Naive B cell (primary cell): ENCODE measurements at regions not wholly inside any gene's neighbourhood (a gene's known extent, or its start where the extent isn't known, plus 50 kb on each side); places are given as distances from the start of the nearest gene placed in this dataset.

ENCODE experiments used
- ATAC-seq, 2 donors: fragments of 150-1000 bp; cut with Tn5 transposase; 2 replicates each; pipeline ENCODE4 v1.10.0; 2021; ENCODE audit warnings: low read depth in 2 of 2, mild to moderate bottlenecking in 2 of 2, moderate library complexity in 2 of 2
- DNase-seq: peaks from one replicate; pipeline ENCODE4 v3.0.0; 2022
- H3K27ac Mint-ChIP-seq, 6 donors: one replicate each; pipeline ENCODE4 v1.8.0; 2020 to 2022; ENCODE audit warnings: mild to moderate bottlenecking in 6 of 6, mixed read lengths in 6 of 6, moderate library complexity in 5 of 6, inconsistent platforms in 2 of 6
- H3K27me3 Mint-ChIP-seq, 3 donors: one replicate each; pipeline ENCODE4 v1.8.0; 2021 to 2022; ENCODE audit warnings: mixed read lengths in 3 of 3, mild to moderate bottlenecking in 1 of 3
- H3K36me3 Mint-ChIP-seq, 2 donors: one replicate each; pipeline ENCODE4 v1.8.0; 2020 to 2022; ENCODE audit warnings: mixed read lengths in 2 of 2, inconsistent platforms in 1 of 2, mild to moderate bottlenecking in 1 of 2
- H3K4me1 Mint-ChIP-seq, 3 donors: one replicate each; pipeline ENCODE4 v1.8.0; 2020 to 2022; ENCODE audit warnings: mixed read lengths in 3 of 3, inconsistent platforms in 1 of 3, mild to moderate bottlenecking in 1 of 3, moderate library complexity in 1 of 3
- H3K4me3 Mint-ChIP-seq, 8 donors: one replicate each; pipeline ENCODE4 v1.8.0; 2020 to 2022; ENCODE audit warnings: mild to moderate bottlenecking in 8 of 8, mixed read lengths in 8 of 8, moderate library complexity in 8 of 8, inconsistent platforms in 2 of 8
- H3K9me3 Mint-ChIP-seq, 7 donors: one replicate each; pipeline ENCODE4 v1.8.0; 2020 to 2022; ENCODE audit warnings: mixed read lengths in 7 of 7, mild to moderate bottlenecking in 5 of 7, inconsistent platforms in 2 of 7, moderate library complexity in 1 of 7

DNA sequence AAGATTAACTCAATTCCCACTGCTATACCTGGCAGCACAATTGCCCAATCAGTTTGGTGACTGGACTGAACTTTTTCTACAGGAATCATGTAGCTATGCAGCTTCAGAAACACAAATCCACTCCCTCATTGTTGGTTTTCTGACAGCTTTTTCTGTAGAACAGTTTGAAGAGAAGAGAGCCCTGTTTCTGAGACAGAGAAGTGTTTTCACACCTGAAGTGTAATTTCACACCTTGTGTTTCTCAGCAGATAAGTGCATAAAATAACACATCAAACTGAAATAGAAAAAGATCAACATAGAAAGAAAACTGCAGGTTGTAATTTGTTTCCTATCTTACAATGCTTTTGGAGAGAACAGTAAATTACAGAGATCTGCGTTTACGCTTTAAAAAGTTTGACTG is 335.6 kb downstream of the SNAPC1 start:
- DNase-seq, result no peak
- H3K4me1 Mint-ChIP-seq, result peaks cover 11 to 20% (median 18%) of the 10 kb centered on the region in 3 donors
- H3K9me3 Mint-ChIP-seq, result peaks cover 0 to 8% (median 3%) of the 10 kb centered on the region in 7 donors
- H3K27ac Mint-ChIP-seq, result no peak overlapping the region
- no peak overlapping the region for H3K4me3 Mint-ChIP-seq
- H3K36me3 Mint-ChIP-seq, result no peaks in the 10 kb centered on the region
- ATAC-seq, result no peak
- peaks cover 0 to 7% (median 0%) of the 10 kb centered on the region in 3 donors for H3K27me3 Mint-ChIP-seq

GRCh38 chr14:62098357-62098756 is 336.1 kb downstream of the SNAPC1 start:
- ATAC-seq (no peak), DNase-seq (no peak)
- Mint-ChIP-seq H3K27ac (no peak overlapping the region), H3K9me3 (peaks cover 0 to 8% (median 3%) of the 10 kb centered on the region in 7 donors), H3K4me1 (peaks cover 11 to 20% (median 18%) of the 10 kb centered on the region in 3 donors), H3K27me3 (peaks cover 0 to 7% (median 3%) of the 10 kb centered on the region in 3 donors), H3K4me3 (no peak overlapping the region), H3K36me3 (no peaks in the 10 kb centered on the region)

GRCh38 chr14:62099091-62099490 is 336.9 kb downstream of the SNAPC1 start:
- Mint-ChIP-seq H3K36me3 (no peaks in the 10 kb centered on the region), H3K4me1 (peaks cover 11 to 20% (median 18%) of the 10 kb centered on the region in 3 donors), H3K27me3 (peaks cover 0 to 8% (median 7%) of the 10 kb centered on the region in 3 donors), H3K9me3 (peaks cover 0 to 8% (median 3%) of the 10 kb centered on the region in 7 donors), H3K4me3 (no peak overlapping the region), H3K27ac (no peak overlapping the region)
- DNase-seq, result no peak
- no peak for ATAC-seq

DNA sequence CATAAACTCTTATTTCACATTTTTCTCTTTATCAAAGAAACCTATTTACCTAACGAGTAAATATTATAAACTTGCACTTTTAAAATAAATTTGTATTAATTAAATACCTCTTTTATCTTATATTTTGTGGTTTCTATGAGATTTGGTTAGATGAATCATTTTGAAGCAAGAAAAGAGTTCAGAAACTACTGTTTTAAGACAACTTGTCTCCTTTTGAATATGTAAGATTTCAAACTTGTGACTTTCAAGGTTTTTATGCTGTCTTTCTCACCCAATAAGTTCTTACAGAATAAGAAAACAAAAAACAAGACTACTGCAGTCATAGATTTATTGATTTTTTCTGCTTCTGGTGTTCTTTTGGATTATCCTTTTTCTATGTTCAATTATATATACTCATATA is 339.0 kb downstream of the SNAPC1 start:
- no peak for DNase-seq
- no peak overlapping the region for H3K27ac Mint-ChIP-seq
- H3K4me3 Mint-ChIP-seq, result no peak overlapping the region
- H3K9me3 Mint-ChIP-seq, result peaks cover 0 to 8% (median 0%) of the 10 kb centered on the region in 7 donors
- peaks cover 15 to 25% (median 21%) of the 10 kb centered on the region in 3 donors for H3K4me1 Mint-ChIP-seq
- peaks cover 0 to 14% (median 12%) of the 10 kb centered on the region in 3 donors for H3K27me3 Mint-ChIP-seq
- H3K36me3 Mint-ChIP-seq, result no peaks in the 10 kb centered on the region
- no peak for ATAC-seq

DNA sequence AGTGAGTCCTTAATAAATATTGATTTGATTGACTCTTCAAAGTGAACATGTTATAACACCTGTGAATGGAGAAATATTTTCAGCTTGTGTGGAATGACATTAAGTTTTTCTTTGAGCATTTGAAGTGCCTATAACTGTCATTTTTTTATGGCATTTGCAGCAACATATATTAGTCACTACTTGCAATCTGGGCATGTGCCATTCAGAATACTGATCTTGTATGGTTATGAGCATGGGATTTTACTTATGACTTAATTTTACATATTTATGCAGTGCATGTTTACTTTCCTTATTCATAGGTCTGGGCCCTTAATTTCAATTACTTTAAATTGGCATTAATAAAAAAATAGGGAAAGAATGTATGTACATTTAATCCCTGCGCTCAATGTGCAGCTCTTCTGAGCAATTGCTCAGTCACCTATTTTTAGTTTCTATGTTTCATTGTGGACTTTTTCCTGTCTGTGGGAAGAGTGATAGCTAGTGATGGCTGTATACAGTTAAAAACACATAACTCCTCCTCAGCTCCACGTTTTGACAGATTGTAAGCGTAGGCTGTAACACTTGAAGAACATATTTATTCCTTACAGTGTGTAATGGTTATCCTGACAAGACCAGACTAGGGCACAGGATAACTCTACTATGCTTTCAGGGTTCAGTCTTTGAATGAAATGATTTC is 339.6 kb downstream of the SNAPC1 start:
- Mint-ChIP-seq H3K36me3 (no peaks in the 10 kb centered on the region), H3K4me3 (no peak overlapping the region), H3K9me3 (peaks cover 0 to 8% (median 0%) of the 10 kb centered on the region in 7 donors), H3K27me3 (peaks cover 0 to 14% (median 12%) of the 10 kb centered on the region in 3 donors), H3K4me1 (peaks cover 15 to 25% (median 21%) of the 10 kb centered on the region in 3 donors), H3K27ac (no peak overlapping the region)
- ATAC-seq (no peak), DNase-seq (no peak)

DNA sequence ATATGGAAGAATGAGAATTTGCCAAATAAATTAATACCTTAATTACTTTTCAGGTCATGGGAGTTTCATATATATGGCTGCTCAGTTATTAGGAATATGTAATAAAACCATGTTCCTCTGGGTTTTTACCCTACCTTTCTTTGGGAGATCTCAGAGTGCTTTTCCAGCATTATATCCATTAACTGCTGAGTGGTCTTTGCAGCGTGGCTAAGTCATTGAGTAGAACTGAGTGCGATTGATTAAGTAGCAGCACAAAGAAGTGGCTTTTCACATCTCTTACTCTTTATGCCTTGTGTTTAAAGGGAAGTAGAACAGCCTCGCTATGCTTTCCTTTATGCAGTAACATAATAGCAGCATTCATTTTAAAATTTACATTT is 340.1 kb downstream of the SNAPC1 start:
- no peak overlapping the region for H3K4me3 Mint-ChIP-seq
- peaks cover 0 to 14% (median 12%) of the 10 kb centered on the region in 3 donors for H3K27me3 Mint-ChIP-seq
- H3K27ac Mint-ChIP-seq, result no peak overlapping the region
- peaks cover 15 to 21% (median 16%) of the 10 kb centered on the region in 3 donors for H3K4me1 Mint-ChIP-seq
- H3K9me3 Mint-ChIP-seq, result peaks cover 0 to 8% (median 0%) of the 10 kb centered on the region in 7 donors
- ATAC-seq (no peak), DNase-seq (no peak)
- H3K36me3 Mint-ChIP-seq, result no peaks in the 10 kb centered on the region

DNA sequence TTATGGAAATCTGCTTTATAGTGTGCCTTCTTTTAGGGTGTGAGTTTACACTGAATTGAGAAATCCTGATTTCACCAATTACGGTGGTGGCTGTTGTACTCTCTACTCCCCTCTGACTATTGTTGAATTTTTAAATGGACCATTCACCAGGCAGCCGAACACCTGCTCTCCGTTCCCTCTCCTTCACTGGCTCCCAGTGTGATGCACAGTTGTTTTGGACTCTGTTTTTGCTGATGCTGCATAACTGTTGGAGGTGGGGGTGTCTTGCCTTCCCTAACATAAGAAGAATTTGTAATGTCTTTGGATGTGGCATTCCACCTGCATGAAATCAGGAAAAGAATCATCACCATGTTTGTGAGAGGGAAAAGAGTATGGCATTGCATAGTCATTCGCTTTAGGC is 341.2 kb downstream of the SNAPC1 start:
- ATAC-seq (no peak), DNase-seq (no peak)
- Mint-ChIP-seq H3K36me3 (no peaks in the 10 kb centered on the region), H3K27me3 (peaks cover 0 to 14% (median 12%) of the 10 kb centered on the region in 3 donors), H3K4me3 (no peak overlapping the region), H3K4me1 (peaks cover 11 to 13% (median 11%) of the 10 kb centered on the region in 3 donors), H3K9me3 (peaks cover 0 to 8% (median 0%) of the 10 kb centered on the region in 7 donors), H3K27ac (no peak overlapping the region)

DNA sequence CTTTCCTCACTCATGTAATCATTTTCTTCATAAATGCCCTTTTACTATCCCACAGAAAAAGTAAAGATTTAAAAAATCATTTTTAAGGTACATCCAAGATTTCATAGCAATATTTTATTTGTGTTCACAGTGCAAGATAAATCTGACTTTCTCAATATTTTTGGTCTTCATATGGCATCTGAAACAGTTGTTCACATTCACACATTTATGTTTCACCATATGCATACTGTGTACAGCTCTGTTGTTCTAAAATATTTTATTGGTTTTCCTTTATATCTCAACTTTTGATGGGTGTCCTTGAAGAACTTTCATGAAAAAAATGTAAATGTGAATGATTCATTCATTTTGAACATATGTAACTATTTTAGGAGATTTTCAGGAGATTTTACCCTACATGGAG is 348.7 kb downstream of the SNAPC1 start:
- DNase-seq (no peak), ATAC-seq (no peak)
- Mint-ChIP-seq H3K9me3 (no peaks in the 10 kb centered on the region), H3K36me3 (no peaks in the 10 kb centered on the region), H3K4me3 (no peak overlapping the region), H3K27ac (no peak overlapping the region), H3K27me3 (peaks cover 0 to under 1% (median 0%) of the 10 kb centered on the region in 3 donors), H3K4me1 (peaks cover 7 to 10% (median 10%) of the 10 kb centered on the region in 3 donors)

GRCh38 chr14:62117010-62117750 is 355.0 kb downstream of the SNAPC1 start:
- DNase-seq (peak; percentile 73), ATAC-seq (peak; percentile 97 to 99)
- Mint-ChIP-seq H3K27me3 (peaks cover 0 to 20% (median 18%) of the 10 kb centered on the region in 3 donors), H3K4me3 (peak overlapping the region; percentile 84 to 95 (median 93)), H3K9me3 (no peaks in the 10 kb centered on the region), H3K4me1 (peaks cover 25 to 37% (median 31%) of the 10 kb centered on the region in 3 donors), H3K27ac (peak overlapping the region in 4 of 6 donors; percentile 60 to 86 (median 79)), H3K36me3 (no peaks in the 10 kb centered on the region)

GRCh38 chr14:62117751-62118105 is 355.5 kb downstream of the SNAPC1 start:
- H3K9me3 Mint-ChIP-seq, result no peaks in the 10 kb centered on the region
- H3K4me1 Mint-ChIP-seq, result peaks cover 25 to 37% (median 31%) of the 10 kb centered on the region in 3 donors
- no peak for DNase-seq
- ATAC-seq, result peak; percentile 6 to 7
- H3K27ac Mint-ChIP-seq, result peak overlapping the region in 4 of 6 donors; percentile 60 to 86 (median 79)
- H3K4me3 Mint-ChIP-seq, result peak overlapping the region; percentile 84 to 95 (median 93)
- no peaks in the 10 kb centered on the region for H3K36me3 Mint-ChIP-seq
- H3K27me3 Mint-ChIP-seq, result peaks cover 0 to 23% (median 20%) of the 10 kb centered on the region in 3 donors

- DNase-seq, result no peak
- H3K27me3 Mint-ChIP-seq, result peaks cover 6 to 30% (median 26%) of the 10 kb centered on the region in 3 donors
- peak overlapping the region in 7 of 8 donors; percentile 7 to 94 (median 90) for H3K4me3 Mint-ChIP-seq
- H3K36me3 Mint-ChIP-seq, result no peaks in the 10 kb centered on the region
- peaks cover 25 to 40% (median 31%) of the 10 kb centered on the region in 3 donors for H3K4me1 Mint-ChIP-seq
- no peaks in the 10 kb centered on the region for H3K9me3 Mint-ChIP-seq
- ATAC-seq, result no peak
- H3K27ac Mint-ChIP-seq, result peak overlapping the region in 2 of 6 donors; percentile 37 to 56
Observed at GRCh38 chr14:62118461-62118860, 356.2 kb downstream of the SNAPC1 start.

DNA sequence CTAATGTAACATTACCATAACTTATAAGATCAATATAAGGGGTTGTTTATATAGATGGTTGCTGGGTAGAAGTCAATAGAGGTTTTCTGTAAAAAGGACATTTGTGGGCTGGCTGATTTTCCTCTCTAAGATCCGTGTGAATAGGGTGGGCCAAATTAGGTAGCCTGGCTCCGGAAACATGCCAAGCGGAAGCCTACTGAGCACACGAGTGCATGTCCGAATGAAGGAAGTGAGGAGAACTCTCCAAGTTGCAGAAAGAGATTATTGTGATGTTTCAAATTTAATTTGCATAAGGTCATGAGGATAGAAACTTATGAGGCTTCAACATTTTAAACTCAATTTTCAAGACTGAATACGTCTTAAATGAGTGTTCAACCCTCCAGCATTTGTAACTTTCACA is 356.7 kb downstream of the SNAPC1 start:
- H3K27ac Mint-ChIP-seq, result no peak overlapping the region
- DNase-seq, result no peak
- H3K36me3 Mint-ChIP-seq, result no peaks in the 10 kb centered on the region
- no peak for ATAC-seq
- no peaks in the 10 kb centered on the region for H3K9me3 Mint-ChIP-seq
- H3K4me1 Mint-ChIP-seq, result peaks cover 25 to 41% (median 31%) of the 10 kb centered on the region in 3 donors
- peaks cover 6 to 30% (median 26%) of the 10 kb centered on the region in 3 donors for H3K27me3 Mint-ChIP-seq
- peak overlapping the region in 5 of 8 donors; percentile 41 to 94 (median 88) for H3K4me3 Mint-ChIP-seq

GRCh38 chr14:62123961-62124360 is 361.7 kb downstream of the SNAPC1 start:
- no peak for DNase-seq

More at GRCh38 chr14:62123961-62124360, 361.7 kb downstream of the SNAPC1 start:
- peaks cover 6 to 30% (median 28%) of the 10 kb centered on the region in 3 donors for H3K27me3 Mint-ChIP-seq
- peaks cover 0 to 7% of the 10 kb centered on the region in 2 donors for H3K36me3 Mint-ChIP-seq
- peaks cover 0 to 24% (median 4%) of the 10 kb centered on the region in 3 donors for H3K4me1 Mint-ChIP-seq
- no peak for ATAC-seq
- H3K9me3 Mint-ChIP-seq, result no peaks in the 10 kb centered on the region
- peak overlapping the region in 1 of 6 donors; percentile 22 for H3K27ac Mint-ChIP-seq
- no peak overlapping the region for H3K4me3 Mint-ChIP-seq
